Activated naive CD4-positive, alpha-beta T cell treated with anti-CD3 and anti-CD28 coated beads for 36 hours (primary cell): ENCODE measurements at regions not wholly inside any gene's neighbourhood (a gene's known extent, or its start where the extent isn't known, plus 50 kb on each side); places are given as distances from the start of the nearest gene placed in this dataset.

Experiments
- CTCF ChIA-PET: fragments of 350-600 bp; sonication (Branson Sonifier 250); formaldehyde crosslinking; loops from one replicate; lab custom pipeline; 2021; ENCODE audit warnings: antibody characterized with exemption; lab: Charles Lee
- DNase-seq: peaks from one replicate; pipeline ENCODE4 v3.0.0-alpha.2; 2020
- H3K27ac Mint-ChIP-seq: one replicate; pipeline ENCODE4 v1.8.0; 2021; ENCODE audit warnings: mild to moderate bottlenecking, mixed read lengths
- H3K27me3 Mint-ChIP-seq: one replicate; pipeline ENCODE4 v1.8.0; 2021; ENCODE audit warnings: low read depth, mixed read lengths
- H3K36me3 Mint-ChIP-seq: one replicate; pipeline ENCODE4 v1.8.0; 2021; ENCODE audit warnings: low read depth, mixed read lengths
- H3K4me1 Mint-ChIP-seq: one replicate; pipeline ENCODE4 v1.8.0; 2021; ENCODE audit warnings: low read depth, mixed read lengths
- H3K4me3 Mint-ChIP-seq: one replicate; pipeline ENCODE4 v1.8.0; 2021; ENCODE audit warnings: mild to moderate bottlenecking, moderate library complexity, mixed read lengths
- H3K9me3 Mint-ChIP-seq: one replicate; pipeline ENCODE4 v1.8.0; 2021; ENCODE audit warnings: mixed read lengths
- intact Hi-C: fragments of 100-400 bp; cut with micrococcal nuclease; formaldehyde crosslinking; loops from one replicate; pipeline ENCODE4 v1.15.1; 2023

- H3K4me3 Mint-ChIP-seq, result no peak overlapping the region
- no peaks in the 10 kb centered on the region for H3K4me1 Mint-ChIP-seq
- CTCF ChIA-PET, result no interaction called here
- no peaks in the 10 kb centered on the region for H3K27me3 Mint-ChIP-seq
- H3K27ac Mint-ChIP-seq, result no peak overlapping the region
- intact Hi-C loops, result no loop called here
- H3K9me3 Mint-ChIP-seq, result no peaks in the 10 kb centered on the region
- no peaks in the 10 kb centered on the region for H3K36me3 Mint-ChIP-seq
- DNase-seq, result no peak
Measured at GRCh38 chr6:84416043-84416657, 188.7 kb upstream of the CEP162 start.

DNA sequence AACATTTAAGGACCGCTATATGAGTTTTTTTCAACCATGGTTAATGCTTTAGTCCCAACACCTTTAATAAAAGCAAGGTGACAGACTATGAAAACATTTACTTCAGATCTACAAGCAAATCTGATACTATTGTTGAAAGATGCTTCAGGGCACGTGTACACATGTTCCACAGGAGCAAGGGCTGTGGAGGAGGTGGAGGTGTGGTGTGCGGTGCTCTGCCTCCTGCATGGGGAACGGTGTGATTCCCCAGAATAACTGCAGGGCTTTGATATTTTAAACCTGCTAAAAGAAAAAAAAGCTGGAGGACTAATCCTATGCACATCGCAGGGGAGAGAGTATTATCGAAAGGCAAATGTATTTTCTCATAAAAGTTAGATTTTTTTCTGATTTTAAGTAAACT, 188.1 kb upstream of the CEP162 start:
- no peak overlapping the region for H3K27ac Mint-ChIP-seq
- intact Hi-C loops, result no loop called here
- H3K27me3 Mint-ChIP-seq, result no peaks in the 10 kb centered on the region
- H3K9me3 Mint-ChIP-seq, result no peaks in the 10 kb centered on the region
- no peaks in the 10 kb centered on the region for H3K4me1 Mint-ChIP-seq
- no peaks in the 10 kb centered on the region for H3K36me3 Mint-ChIP-seq
- no peak for DNase-seq
- CTCF ChIA-PET, result no interaction called here
- no peak overlapping the region for H3K4me3 Mint-ChIP-seq

- no peaks in the 10 kb centered on the region for H3K27me3 Mint-ChIP-seq
- no peaks in the 10 kb centered on the region for H3K9me3 Mint-ChIP-seq
- no peak overlapping the region for H3K27ac Mint-ChIP-seq
- DNase-seq, result no peak
- H3K36me3 Mint-ChIP-seq, result no peaks in the 10 kb centered on the region
- H3K4me3 Mint-ChIP-seq, result no peak overlapping the region
- CTCF ChIA-PET, result no interaction called here
- intact Hi-C loops, result no loop called here
- no peaks in the 10 kb centered on the region for H3K4me1 Mint-ChIP-seq
Measured at GRCh38 chr6:84415068-84415467, 187.6 kb upstream of the CEP162 start.

DNA sequence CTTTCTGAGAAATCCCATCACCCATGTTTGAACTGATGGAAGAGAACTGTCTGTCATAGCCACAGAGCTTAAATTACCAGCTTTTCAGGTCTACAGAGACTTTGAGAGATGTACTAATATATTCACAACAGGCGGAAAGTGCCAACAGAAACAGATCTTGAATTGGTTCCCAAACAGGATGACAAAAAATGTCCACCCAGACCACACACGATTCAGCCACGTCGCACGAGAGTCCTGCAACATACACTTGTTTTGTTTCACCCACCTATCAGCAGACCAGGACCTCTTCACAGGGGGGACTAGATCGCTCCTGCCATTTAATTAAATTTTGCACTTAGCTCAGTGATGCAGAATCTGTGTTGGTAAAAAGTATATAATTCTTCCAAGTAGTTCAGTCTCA, 187.1 kb upstream of the CEP162 start:
- no peak for DNase-seq
- no peak overlapping the region for H3K27ac Mint-ChIP-seq
- H3K27me3 Mint-ChIP-seq, result no peaks in the 10 kb centered on the region
- no peaks in the 10 kb centered on the region for H3K9me3 Mint-ChIP-seq
- H3K36me3 Mint-ChIP-seq, result no peaks in the 10 kb centered on the region
- intact Hi-C loops, result no loop called here
- CTCF ChIA-PET, result no interaction called here
- no peaks in the 10 kb centered on the region for H3K4me1 Mint-ChIP-seq
- H3K4me3 Mint-ChIP-seq, result no peak overlapping the region

DNA sequence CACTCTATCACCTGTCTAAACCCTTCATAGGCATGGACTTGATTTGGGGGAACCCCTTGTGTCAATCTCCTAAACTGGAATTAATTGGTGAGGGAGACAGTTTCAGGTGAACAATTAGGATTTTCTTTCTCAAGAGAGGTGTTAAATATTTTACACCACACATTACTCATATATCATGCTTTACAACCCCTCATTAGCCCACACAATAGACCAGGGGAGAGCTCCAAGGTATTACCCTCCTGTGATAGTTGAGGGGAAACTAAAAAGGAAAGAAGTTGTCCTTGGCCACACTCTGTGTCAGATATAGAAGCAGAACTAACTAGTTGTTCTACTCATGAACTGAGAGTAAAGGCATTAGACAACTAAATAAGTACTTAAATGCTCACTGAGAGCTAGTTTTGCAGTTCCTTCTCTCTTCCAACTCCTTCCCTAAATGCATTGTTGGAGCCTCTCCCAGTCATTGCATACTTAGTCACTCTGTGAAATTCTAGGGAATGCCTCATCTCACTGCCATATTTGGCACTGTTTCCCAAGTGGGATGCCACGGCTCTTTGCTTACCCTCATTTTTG, 183.7 kb upstream of the CEP162 start:
- no peak overlapping the region for H3K27ac Mint-ChIP-seq
- H3K27me3 Mint-ChIP-seq, result no peaks in the 10 kb centered on the region
- H3K36me3 Mint-ChIP-seq, result no peaks in the 10 kb centered on the region
- no peak overlapping the region for H3K4me3 Mint-ChIP-seq
- no peak for DNase-seq
- CTCF ChIA-PET, result no interaction called here
- H3K9me3 Mint-ChIP-seq, result peaks cover 3% of the 10 kb centered on the region
- intact Hi-C loops, result no loop called here
- H3K4me1 Mint-ChIP-seq, result no peaks in the 10 kb centered on the region

GRCh38 chr6:84409911-84410310, 182.5 kb upstream of the CEP162 start:
- intact Hi-C loops, result no loop called here

GRCh38 chr6:84408028-84408427, 180.6 kb upstream of the CEP162 start:
- H3K4me1 Mint-ChIP-seq, result no peaks in the 10 kb centered on the region
- CTCF ChIA-PET, result no interaction called here
- H3K4me3 Mint-ChIP-seq, result no peak overlapping the region
- peaks cover 3% of the 10 kb centered on the region for H3K9me3 Mint-ChIP-seq
- intact Hi-C loops, result no loop called here
- H3K36me3 Mint-ChIP-seq, result no peaks in the 10 kb centered on the region
- H3K27me3 Mint-ChIP-seq, result no peaks in the 10 kb centered on the region
- no peak for DNase-seq
- no peak overlapping the region for H3K27ac Mint-ChIP-seq

More at GRCh38 chr6:84409911-84410310, 182.5 kb upstream of the CEP162 start:
- Mint-ChIP-seq H3K4me3 (no peak overlapping the region), H3K27ac (no peak overlapping the region), H3K27me3 (no peaks in the 10 kb centered on the region), H3K4me1 (no peaks in the 10 kb centered on the region), H3K9me3 (peaks cover 3% of the 10 kb centered on the region), H3K36me3 (no peaks in the 10 kb centered on the region)
- CTCF ChIA-PET, result no interaction called here
- no peak for DNase-seq

DNA sequence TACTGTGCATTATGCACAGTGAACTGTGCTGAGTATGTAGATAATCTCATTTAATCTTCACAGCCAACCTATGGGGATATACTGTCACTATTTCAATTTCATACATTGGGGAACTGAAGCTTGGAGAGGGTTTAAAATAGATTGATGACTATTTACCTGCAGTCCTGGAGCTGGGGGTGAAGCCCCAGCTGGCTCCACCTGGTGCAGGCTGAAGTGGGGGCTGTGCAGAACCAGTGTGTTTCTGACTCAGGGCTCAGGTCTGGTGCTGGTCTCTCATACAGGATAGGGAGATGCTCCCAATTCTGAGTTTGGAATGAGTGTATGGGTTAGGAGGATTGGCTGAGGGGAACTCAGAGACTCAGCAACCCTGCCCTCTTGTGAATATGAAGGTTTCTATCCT, 176.1 kb upstream of the CEP162 start:
- no peaks in the 10 kb centered on the region for H3K36me3 Mint-ChIP-seq
- intact Hi-C loops, result no loop called here
- H3K4me1 Mint-ChIP-seq, result no peaks in the 10 kb centered on the region
- H3K4me3 Mint-ChIP-seq, result no peak overlapping the region
- DNase-seq, result no peak
- H3K27ac Mint-ChIP-seq, result no peak overlapping the region
- CTCF ChIA-PET, result interaction anchor here (0.6 kb wide), 2 partner anchors 50 to 1475 kb away, joined by 3 read pairs; no protein-coding TSS in a partner anchor
- H3K27me3 Mint-ChIP-seq, result no peaks in the 10 kb centered on the region
- H3K9me3 Mint-ChIP-seq, result peaks cover 3% of the 10 kb centered on the region

DNA sequence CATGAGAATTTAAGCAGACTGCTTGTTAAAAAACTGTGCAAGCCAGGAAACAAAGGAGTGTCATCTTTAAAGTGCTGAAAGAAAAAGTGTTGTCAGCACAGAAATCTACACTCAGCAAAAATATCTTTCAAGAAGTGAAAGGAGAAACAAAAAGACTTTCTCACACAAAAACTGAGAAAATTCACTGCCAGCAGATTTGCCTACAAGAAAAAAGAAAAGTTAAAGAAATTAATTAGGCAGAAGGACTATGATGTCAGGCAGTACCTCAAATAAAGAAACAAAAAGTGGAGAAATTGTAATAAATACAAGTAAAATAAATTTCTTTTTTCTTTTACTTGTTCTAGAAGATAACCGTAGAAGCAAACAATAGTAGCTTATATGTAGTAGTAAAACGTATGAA, 171.6 kb upstream of the CEP162 start:
- no peak overlapping the region for H3K4me3 Mint-ChIP-seq
- CTCF ChIA-PET, result no interaction called here
- H3K36me3 Mint-ChIP-seq, result no peaks in the 10 kb centered on the region
- H3K4me1 Mint-ChIP-seq, result no peaks in the 10 kb centered on the region
- no peaks in the 10 kb centered on the region for H3K9me3 Mint-ChIP-seq
- intact Hi-C loops, result no loop called here
- no peak for DNase-seq
- H3K27me3 Mint-ChIP-seq, result no peaks in the 10 kb centered on the region
- H3K27ac Mint-ChIP-seq, result no peak overlapping the region

DNA sequence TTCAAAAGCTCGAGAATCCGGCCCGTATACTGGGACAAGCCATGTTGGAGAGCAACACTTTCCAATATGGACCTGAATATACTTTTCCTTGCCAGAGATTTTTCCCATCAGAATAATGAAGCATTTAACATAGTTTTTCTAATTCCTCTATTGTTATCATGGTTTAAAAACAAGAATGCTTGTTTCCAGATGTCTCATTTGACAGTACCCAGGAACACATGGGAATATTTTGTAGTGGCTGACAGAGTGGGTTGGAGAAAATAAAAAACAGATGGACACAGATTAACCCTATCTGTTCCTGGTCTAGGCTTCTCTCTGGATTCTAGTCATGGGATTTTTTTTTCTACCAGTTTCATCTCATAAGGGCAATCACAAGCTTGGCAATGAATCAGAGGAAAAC, 164.8 kb upstream of the CEP162 start:
- DNase-seq, result no peak
- no peaks in the 10 kb centered on the region for H3K27me3 Mint-ChIP-seq
- no peaks in the 10 kb centered on the region for H3K36me3 Mint-ChIP-seq

GRCh38 chr6:84390851-84391250, 163.4 kb upstream of the CEP162 start:
- Mint-ChIP-seq H3K27ac (no peak overlapping the region), H3K9me3 (peaks cover 1% of the 10 kb centered on the region), H3K4me1 (no peaks in the 10 kb centered on the region), H3K4me3 (no peak overlapping the region), H3K27me3 (no peaks in the 10 kb centered on the region), H3K36me3 (no peaks in the 10 kb centered on the region)
- intact Hi-C loops, result no loop called here
- no peak for DNase-seq
- CTCF ChIA-PET, result no interaction called here

More for the DNA sequence above, 164.8 kb upstream of the CEP162 start:
- CTCF ChIA-PET, result no interaction called here
- Mint-ChIP-seq H3K4me3 (no peak overlapping the region), H3K9me3 (peaks cover 1% of the 10 kb centered on the region), H3K4me1 (no peaks in the 10 kb centered on the region), H3K27ac (no peak overlapping the region)
- intact Hi-C loops, result no loop called here

DNA sequence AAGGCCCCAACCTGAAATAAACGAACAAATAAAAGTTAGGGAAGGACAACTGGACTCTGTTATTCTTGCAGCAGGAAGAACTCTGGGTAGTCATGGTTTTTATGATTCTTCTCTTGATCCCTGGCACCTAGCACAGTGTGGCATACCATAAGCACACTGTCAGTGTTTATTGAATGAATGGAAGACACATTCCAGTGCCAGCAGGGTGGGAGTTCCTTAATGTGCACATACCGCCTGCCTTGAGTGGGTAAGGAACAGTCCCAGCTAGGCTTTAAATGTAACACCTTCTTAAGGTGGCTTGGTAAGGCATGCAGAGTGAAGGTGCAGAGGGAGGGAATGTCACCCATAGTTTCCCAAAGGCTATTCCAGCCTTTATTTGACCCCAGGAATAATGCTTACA, 162.9 kb upstream of the CEP162 start:
- CTCF ChIA-PET, result no interaction called here
- Mint-ChIP-seq H3K9me3 (peaks cover 5% of the 10 kb centered on the region), H3K4me1 (no peaks in the 10 kb centered on the region), H3K27ac (no peak overlapping the region), H3K4me3 (no peak overlapping the region), H3K27me3 (no peaks in the 10 kb centered on the region), H3K36me3 (no peaks in the 10 kb centered on the region)
- intact Hi-C loops, result no loop called here
- DNase-seq, result no peak

DNA sequence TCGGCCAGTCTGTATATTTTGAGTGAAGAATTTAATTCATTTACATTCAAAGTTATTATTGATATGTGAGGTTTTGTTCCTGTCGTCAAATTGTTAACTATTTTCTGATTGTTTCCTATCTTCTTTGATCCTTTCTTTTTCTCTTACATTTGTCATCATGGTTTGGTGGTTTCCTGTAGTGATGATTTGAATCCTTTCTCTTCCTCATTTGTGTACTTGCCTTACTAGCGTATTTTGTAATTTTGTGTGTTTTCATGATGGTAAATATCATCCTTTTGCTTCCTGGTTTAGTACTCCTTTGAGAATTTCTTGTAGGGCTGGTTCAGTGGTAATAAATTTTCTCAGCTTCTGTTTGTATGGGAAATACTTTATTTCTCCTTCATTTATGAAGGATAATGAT, 151.7 kb upstream of the CEP162 start:
- no peaks in the 10 kb centered on the region for H3K4me1 Mint-ChIP-seq
- H3K27ac Mint-ChIP-seq, result no peak overlapping the region
- intact Hi-C loops, result no loop called here
- H3K36me3 Mint-ChIP-seq, result no peaks in the 10 kb centered on the region
- DNase-seq, result no peak
- H3K27me3 Mint-ChIP-seq, result no peaks in the 10 kb centered on the region
- no peak overlapping the region for H3K4me3 Mint-ChIP-seq
- CTCF ChIA-PET, result no interaction called here
- H3K9me3 Mint-ChIP-seq, result no peaks in the 10 kb centered on the region
